Ascending aorta (tissue), 2 donors: ENCODE measurements at regions not wholly inside any gene's neighbourhood (a gene's known extent, or its start where the extent isn't known, plus 50 kb on each side); places are given as distances from the start of the nearest gene placed in this dataset.

Source experiments
- DNase-seq, 2 donors: peaks; one replicate each; pipeline ENCODE4 v3.0.0-alpha.2; 2019; ENCODE audit warnings: low spot score in 2 of 2
- H3K27ac ChIP-seq, 2 donors: fragments of 200-600 bp; sonication (generic); one replicate each; pipeline ENCODE4 v1.5.1; 2016 to 2017; ENCODE audit warnings: mild to moderate bottlenecking in 1 of 2
- H3K27me3 ChIP-seq: fragments of 200-600 bp; sonication (generic); one replicate; pipeline ENCODE4 v1.5.1; 2017
- H3K36me3 ChIP-seq, 2 donors: fragments of 200-600 bp; sonication (generic); one replicate each; pipeline ENCODE4 v1.5.1; 2016
- H3K4me1 ChIP-seq, 2 donors: fragments of 200-600 bp; sonication (generic); one replicate each; pipeline ENCODE4 v1.5.1; 2016 to 2017; ENCODE audit warnings: mild to moderate bottlenecking in 1 of 2
- H3K4me3 ChIP-seq, 2 donors: fragments of 200-600 bp; sonication (generic); one replicate each; pipeline ENCODE4 v1.5.1; 2016 to 2017; ENCODE audit warnings: mild to moderate bottlenecking in 1 of 2
- H3K9me3 ChIP-seq, 2 donors: fragments of 200-600 bp; sonication (generic); one replicate each; pipeline ENCODE4 v1.5.1; 2016
- intact Hi-C: fragments of 100-400 bp; cut with DNase I; formaldehyde crosslinking; loops from one replicate; pipeline ENCODE4 v1.15.1; 2023
- TF ChIP-seq, protein P1 (sequence below), 3 experiments: fragments of 200-600 bp in 2 of 3; fragments of 450-650 bp in 1 of 3; sonication (generic) in 2 of 3; IDR thresholded peaks; one replicate each; pipeline ENCODE4 v1.5.1; 2016 to 2019; ENCODE audit warnings: antibody characterized with exemption in 3 of 3, mild to moderate bottlenecking in 1 of 3, moderate library complexity in 1 of 3

DNA sequence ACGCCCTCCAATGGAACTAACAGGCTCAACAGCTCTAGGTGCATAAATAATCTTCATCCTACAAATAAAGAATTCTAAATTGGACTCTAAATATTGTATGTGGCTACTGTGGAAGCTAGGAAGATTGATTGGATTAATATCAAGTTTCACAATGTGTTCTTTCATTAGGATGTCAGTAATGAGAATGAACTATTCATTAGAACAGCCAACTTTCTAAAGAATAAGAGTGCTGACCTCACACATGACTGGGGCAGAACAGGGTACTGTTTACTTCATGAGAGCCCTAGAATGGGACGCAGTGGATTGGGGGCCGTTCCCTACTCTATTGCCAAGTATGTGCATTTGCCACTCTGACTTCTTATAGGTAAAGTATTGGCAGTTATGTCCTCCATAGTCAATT is 528.2 kb upstream of the RBFOX1 start:
- no peak overlapping the region for H3K27ac ChIP-seq
- intact Hi-C loops: no loop called here
- H3K9me3 ChIP-seq: no peaks in the 10 kb centered on the region
- TF ChIP-seq, protein P1, sequence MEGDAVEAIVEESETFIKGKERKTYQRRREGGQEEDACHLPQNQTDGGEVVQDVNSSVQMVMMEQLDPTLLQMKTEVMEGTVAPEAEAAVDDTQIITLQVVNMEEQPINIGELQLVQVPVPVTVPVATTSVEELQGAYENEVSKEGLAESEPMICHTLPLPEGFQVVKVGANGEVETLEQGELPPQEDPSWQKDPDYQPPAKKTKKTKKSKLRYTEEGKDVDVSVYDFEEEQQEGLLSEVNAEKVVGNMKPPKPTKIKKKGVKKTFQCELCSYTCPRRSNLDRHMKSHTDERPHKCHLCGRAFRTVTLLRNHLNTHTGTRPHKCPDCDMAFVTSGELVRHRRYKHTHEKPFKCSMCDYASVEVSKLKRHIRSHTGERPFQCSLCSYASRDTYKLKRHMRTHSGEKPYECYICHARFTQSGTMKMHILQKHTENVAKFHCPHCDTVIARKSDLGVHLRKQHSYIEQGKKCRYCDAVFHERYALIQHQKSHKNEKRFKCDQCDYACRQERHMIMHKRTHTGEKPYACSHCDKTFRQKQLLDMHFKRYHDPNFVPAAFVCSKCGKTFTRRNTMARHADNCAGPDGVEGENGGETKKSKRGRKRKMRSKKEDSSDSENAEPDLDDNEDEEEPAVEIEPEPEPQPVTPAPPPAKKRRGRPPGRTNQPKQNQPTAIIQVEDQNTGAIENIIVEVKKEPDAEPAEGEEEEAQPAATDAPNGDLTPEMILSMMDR (IDR thresholded peaks at IDR 0.05): no peak
- H3K27me3 ChIP-seq: no peaks in the 10 kb centered on the region
- DNase-seq: no peak
- no peak overlapping the region for H3K4me3 ChIP-seq
- H3K4me1 ChIP-seq: no peaks in the 10 kb centered on the region
- no peaks in the 10 kb centered on the region for H3K36me3 ChIP-seq

DNA sequence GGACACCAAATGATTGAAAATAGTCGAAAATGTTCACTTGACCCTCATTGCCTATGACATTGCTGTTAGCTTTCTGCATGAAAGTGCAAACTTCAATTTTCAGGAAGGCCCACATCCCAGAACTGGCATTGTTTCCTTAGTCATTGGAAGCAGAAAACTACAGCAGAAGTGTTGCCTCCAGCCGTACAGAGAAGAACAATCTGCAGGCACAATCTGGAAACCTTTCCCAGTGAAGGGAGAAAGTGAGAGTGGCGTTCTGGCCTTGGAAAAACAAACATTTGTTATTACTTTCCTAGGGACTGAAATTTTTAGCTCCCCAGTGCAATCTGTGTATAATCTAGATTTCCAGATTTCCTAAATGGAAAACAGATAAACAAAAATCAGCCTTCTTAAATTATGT is 529.5 kb upstream of the RBFOX1 start:
- Histone ChIP-seq H3K27ac (no peak overlapping the region), H3K36me3 (no peaks in the 10 kb centered on the region), H3K4me1 (no peaks in the 10 kb centered on the region), H3K4me3 (no peak overlapping the region), H3K27me3 (no peaks in the 10 kb centered on the region), H3K9me3 (no peaks in the 10 kb centered on the region)
- DNase-seq: no peak
- TF ChIP-seq, protein P1 (IDR thresholded peaks at IDR 0.05): no peak
- intact Hi-C loops: no loop called here

DNA sequence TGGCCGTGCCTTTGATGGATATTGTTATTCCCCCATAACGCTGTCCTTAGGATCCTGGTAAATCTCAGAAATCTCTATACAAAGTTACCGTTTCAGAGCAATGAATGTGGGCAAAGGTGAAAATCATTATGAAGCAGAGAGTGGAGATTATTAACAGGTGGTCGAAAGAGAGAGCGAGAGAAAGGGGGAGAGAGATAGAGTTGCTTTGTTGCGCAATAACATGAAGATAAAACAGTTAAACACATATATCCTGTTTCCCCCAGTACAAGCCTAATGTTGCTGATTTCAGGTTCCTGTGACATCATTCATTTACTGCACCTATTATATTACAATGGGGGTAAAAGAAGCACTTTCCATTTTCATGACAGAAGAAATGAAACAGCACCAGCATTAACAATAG is 535.4 kb upstream of the RBFOX1 start:
- TF ChIP-seq, protein P1 (IDR thresholded peaks at IDR 0.05): no peak
- Histone ChIP-seq H3K27ac (no peak overlapping the region), H3K36me3 (no peaks in the 10 kb centered on the region), H3K9me3 (no peaks in the 10 kb centered on the region), H3K4me1 (no peaks in the 10 kb centered on the region), H3K27me3 (no peaks in the 10 kb centered on the region), H3K4me3 (no peak overlapping the region)
- intact Hi-C loops: no loop called here
- no peak for DNase-seq

DNA sequence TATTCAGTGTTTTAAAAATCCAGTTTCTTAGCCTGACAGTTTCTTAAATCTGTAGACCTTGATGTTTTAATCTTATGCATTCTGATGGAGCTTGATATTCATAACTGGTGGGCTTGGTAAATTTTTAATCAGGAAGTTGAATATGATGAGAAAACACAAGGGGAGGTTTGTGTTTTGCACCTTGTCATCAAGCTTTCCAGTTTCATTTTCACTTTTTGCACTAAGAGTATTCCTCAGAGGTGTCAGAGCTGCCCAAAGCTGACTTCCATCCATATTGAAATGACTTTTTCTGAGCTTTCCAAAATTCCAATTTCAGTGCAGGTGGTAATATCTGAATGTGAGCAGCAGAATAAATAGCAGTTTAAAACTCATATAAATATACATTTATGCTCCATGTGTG is 555.0 kb upstream of the RBFOX1 start:
- intact Hi-C loops: no loop called here
- H3K4me3 ChIP-seq: no peak overlapping the region
- H3K36me3 ChIP-seq: no peaks in the 10 kb centered on the region
- no peaks in the 10 kb centered on the region for H3K4me1 ChIP-seq
- no peaks in the 10 kb centered on the region for H3K27me3 ChIP-seq
- H3K27ac ChIP-seq: no peak overlapping the region
- TF ChIP-seq, protein P1 (IDR thresholded peaks at IDR 0.05): no peak
- no peak for DNase-seq
- no peaks in the 10 kb centered on the region for H3K9me3 ChIP-seq

DNA sequence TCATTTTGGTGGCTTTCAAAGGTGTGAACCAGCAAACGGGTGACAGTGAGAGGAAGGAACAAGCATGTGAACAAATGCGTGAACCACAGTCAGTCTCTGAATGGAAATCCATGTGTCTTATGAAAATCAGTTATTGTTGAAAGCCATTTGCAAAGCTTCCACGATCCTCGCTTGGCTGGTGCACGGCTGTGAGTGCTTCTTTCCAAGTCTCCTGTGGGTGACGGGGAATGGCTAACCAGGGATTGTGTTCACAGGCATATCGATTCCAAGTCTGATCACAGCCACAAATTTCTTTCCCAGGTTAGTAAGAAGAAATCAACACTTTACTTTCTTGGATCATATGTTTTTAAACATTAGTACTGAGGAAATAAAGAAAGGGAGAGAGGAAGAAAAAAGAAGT is 556.9 kb upstream of the RBFOX1 start:
- Histone ChIP-seq H3K9me3 (no peaks in the 10 kb centered on the region), H3K27ac (no peak overlapping the region), H3K4me1 (no peaks in the 10 kb centered on the region), H3K36me3 (no peaks in the 10 kb centered on the region), H3K27me3 (no peaks in the 10 kb centered on the region), H3K4me3 (no peak overlapping the region)
- intact Hi-C loops: no loop called here
- TF ChIP-seq, protein P1 (IDR thresholded peaks at IDR 0.05): no peak
- DNase-seq: no peak

DNA sequence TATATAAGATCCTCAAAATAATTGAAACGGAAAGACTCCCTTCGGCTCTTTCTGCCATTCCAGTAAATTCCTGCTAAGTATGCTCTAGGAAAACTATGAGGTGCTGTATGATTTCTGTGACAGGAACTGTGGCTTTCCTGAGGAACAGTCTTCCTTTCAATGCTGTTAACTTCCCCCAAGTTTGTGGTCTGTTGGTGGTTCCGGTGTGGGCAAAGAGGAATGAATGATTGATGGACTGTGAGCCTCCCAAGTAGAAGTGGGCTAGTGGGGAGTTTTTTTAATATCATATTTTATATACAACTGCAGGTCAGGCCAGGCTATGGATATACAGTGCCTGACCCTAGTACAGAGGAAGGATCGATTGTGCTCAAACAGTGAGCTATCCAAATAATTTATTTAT is 560.7 kb upstream of the RBFOX1 start:
- TF ChIP-seq, protein P1 (IDR thresholded peaks at IDR 0.05): no peak

More for the DNA sequence above, 560.7 kb upstream of the RBFOX1 start:
- Histone ChIP-seq H3K27ac (no peak overlapping the region), H3K9me3 (no peaks in the 10 kb centered on the region), H3K4me3 (no peak overlapping the region), H3K4me1 (no peaks in the 10 kb centered on the region), H3K36me3 (no peaks in the 10 kb centered on the region), H3K27me3 (no peaks in the 10 kb centered on the region)
- intact Hi-C loops: no loop called here
- DNase-seq: no peak
